Activated naive CD8-positive, alpha-beta T cell treated with anti-CD3 and anti-CD28 coated beads, Interleukin-2, amount 50 U/mL, for 24 hours (primary cell): ENCODE measurements at regions not wholly inside any gene's neighbourhood (a gene's known extent, or its start where the extent isn't known, plus 50 kb on each side); places are given as distances from the start of the nearest gene placed in this dataset.

Source experiments
- ATAC-seq: fragments of 150-1000 bp; cut with Tn5 transposase; one replicate; pipeline ENCODE4 v1.10.0; 2021
- DNase-seq: peaks from one replicate; pipeline ENCODE4 v3.0.0; 2021
- H3K27ac Mint-ChIP-seq: one replicate; pipeline ENCODE4 v1.8.0; 2021; ENCODE audit warnings: mild to moderate bottlenecking, mixed read lengths
- H3K27me3 Mint-ChIP-seq: one replicate; pipeline ENCODE4 v1.8.0; 2021; ENCODE audit warnings: mixed read lengths
- H3K36me3 Mint-ChIP-seq: one replicate; pipeline ENCODE4 v1.8.0; 2021; ENCODE audit warnings: low read depth, mixed read lengths
- H3K4me1 Mint-ChIP-seq: one replicate; pipeline ENCODE4 v1.8.0; 2021; ENCODE audit warnings: mixed read lengths
- H3K4me3 Mint-ChIP-seq: one replicate; pipeline ENCODE4 v1.8.0; 2021; ENCODE audit warnings: mild to moderate bottlenecking, moderate library complexity, mixed read lengths
- H3K9me3 Mint-ChIP-seq: one replicate; pipeline ENCODE4 v1.8.0; 2021; ENCODE audit warnings: mixed read lengths

DNA sequence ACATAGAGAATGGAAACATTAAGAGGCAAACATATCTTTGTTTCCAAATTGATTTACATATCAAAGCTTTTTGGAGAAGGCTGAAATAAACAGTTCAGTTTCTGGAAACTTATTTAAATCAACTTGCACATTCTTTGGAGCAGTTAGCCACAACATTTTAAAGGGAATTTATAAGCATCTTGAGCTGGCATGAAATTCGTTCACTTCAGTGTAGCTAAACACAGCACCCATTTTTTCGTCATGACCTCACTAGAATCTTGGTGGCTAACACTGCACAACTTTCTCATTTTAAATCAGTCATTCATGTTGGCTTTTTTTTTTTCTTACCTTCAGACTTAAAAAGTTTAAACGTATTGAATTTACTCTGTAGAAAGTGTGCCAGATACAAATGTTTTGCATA lies 1139.9 kb upstream of the FLRT2 start:
- no peaks in the 10 kb centered on the region for H3K4me1 Mint-ChIP-seq
- no peaks in the 10 kb centered on the region for H3K27me3 Mint-ChIP-seq
- peaks cover 19% of the 10 kb centered on the region for H3K9me3 Mint-ChIP-seq
- no peaks in the 10 kb centered on the region for H3K36me3 Mint-ChIP-seq
- ATAC-seq, result no peak
- DNase-seq, result no peak
- H3K27ac Mint-ChIP-seq, result no peak overlapping the region
- no peak overlapping the region for H3K4me3 Mint-ChIP-seq

DNA sequence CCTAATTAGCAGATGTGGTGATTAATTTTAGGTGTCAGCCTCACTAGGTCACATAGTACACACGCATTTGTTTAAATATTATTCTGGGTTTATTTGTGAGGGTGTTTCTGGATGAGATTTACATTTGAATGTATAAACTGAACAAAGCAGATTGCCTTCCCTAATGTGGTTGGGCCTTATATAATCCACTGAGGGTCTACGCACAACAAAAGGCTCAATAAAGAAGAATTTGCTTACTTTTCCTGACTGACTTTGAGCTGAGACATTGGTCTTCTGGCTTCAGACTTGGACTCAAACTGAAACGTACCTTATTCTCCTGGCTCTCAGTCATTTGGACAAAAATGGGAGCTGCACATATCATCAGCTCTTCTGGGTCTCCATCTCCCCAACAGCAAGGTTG lies 1132.3 kb upstream of the FLRT2 start:
- no peak overlapping the region for H3K4me3 Mint-ChIP-seq
- peaks cover 11% of the 10 kb centered on the region for H3K9me3 Mint-ChIP-seq
- no peak overlapping the region for H3K27ac Mint-ChIP-seq
- no peaks in the 10 kb centered on the region for H3K27me3 Mint-ChIP-seq
- no peaks in the 10 kb centered on the region for H3K4me1 Mint-ChIP-seq
- no peak for ATAC-seq
- no peak for DNase-seq
- no peaks in the 10 kb centered on the region for H3K36me3 Mint-ChIP-seq

DNA sequence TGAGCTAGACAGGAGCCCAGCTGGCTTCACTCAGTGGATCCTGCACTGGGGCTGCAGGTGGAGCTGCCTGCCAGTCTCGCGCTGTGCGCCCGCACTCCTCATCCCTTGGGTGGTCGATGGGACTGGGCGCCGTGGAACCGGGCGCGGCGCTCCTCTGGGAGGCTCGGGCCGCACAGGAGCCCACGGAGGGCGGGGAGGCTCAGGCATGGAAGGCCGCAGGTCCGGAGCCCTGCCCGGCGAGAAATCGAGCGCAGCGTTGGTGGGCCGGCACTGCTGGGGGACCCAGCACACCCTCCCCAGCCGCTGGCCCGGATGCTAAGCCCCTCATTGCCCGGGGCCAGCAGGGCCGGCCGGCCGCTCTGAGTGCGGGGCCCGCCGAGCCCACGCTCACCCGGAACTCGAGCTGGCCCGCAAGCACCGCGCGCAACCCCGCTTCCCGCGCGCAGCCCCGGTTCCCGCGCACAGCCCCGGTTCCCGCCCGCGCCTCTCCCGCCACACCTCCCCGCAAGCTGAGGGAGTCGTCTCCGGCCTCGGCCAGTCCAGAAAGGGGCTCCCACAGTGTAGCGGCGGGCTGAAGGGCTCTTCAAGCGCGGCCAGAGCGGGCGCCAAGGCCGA lies 1130.5 kb upstream of the FLRT2 start:
- Mint-ChIP-seq H3K27ac (no peak overlapping the region), H3K4me3 (no peak overlapping the region), H3K4me1 (no peaks in the 10 kb centered on the region), H3K36me3 (no peaks in the 10 kb centered on the region), H3K27me3 (no peaks in the 10 kb centered on the region), H3K9me3 (peaks cover 11% of the 10 kb centered on the region)
- ATAC-seq, result no peak
- DNase-seq, result no peak

DNA sequence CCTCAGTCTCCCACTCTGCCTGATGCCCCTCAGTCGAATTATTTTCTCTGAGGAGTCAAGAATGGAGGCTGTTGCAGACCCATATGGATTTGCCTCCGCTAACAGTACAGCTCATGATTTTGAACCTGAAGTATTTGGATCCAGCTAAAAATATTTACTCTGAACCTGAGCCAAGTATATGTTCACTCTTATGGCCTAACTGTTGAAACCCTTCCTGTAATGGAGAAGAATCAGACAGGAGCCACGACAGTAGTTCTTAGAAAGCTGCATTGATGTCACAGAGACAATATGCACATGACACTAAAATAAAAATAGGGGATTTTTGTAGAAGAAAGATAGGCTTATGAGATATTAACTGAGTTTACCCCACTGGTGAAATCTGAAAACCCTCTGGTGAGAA lies 1128.3 kb upstream of the FLRT2 start:
- Mint-ChIP-seq H3K27ac (no peak overlapping the region), H3K4me1 (no peaks in the 10 kb centered on the region), H3K4me3 (no peak overlapping the region), H3K36me3 (no peaks in the 10 kb centered on the region), H3K9me3 (peaks cover 3% of the 10 kb centered on the region), H3K27me3 (no peaks in the 10 kb centered on the region)
- no peak for ATAC-seq
- DNase-seq, result no peak

DNA sequence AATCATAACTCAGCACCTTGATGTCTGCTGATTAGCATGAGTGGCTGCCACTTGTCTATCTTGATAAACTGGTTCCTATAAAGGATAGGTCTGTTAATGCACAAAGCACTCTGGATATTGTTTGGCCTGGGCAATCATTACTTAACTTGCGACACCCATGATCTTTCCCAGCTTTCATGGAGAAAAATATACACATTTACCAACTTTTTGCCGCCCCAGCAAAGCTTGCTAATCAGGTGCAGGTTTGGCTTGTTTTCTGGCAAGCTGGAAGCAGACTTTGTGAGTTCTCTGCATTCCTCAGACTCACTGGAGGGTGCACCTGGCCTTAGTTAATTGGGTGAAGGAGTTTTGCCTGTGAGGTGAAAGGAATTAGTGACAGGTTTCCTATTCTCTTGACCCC lies 1126.4 kb upstream of the FLRT2 start:
- no peak overlapping the region for H3K4me3 Mint-ChIP-seq
- H3K36me3 Mint-ChIP-seq, result no peaks in the 10 kb centered on the region
- H3K4me1 Mint-ChIP-seq, result no peaks in the 10 kb centered on the region
- no peak for DNase-seq
- no peaks in the 10 kb centered on the region for H3K27me3 Mint-ChIP-seq
- H3K9me3 Mint-ChIP-seq, result peaks cover 3% of the 10 kb centered on the region
- ATAC-seq, result no peak
- H3K27ac Mint-ChIP-seq, result no peak overlapping the region

DNA sequence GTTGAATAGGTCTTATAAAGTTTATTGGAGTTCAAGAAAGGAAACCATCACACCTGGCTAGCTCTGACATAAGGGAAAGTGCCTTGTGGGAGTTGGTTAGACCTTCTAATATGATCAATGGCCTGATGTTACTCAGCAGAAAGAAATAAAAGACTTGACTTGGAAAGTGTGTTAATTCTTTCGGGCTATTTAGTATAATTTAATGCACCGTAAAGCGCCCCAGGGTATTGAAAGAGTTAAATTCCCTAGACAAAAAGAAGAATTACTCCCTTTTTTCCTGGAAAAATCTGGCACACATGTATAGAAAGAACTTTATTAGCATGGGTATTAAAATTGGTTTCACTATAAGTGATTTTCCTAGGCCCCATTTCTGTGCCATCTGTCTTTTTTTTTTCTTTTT lies 1125.7 kb upstream of the FLRT2 start:
- no peaks in the 10 kb centered on the region for H3K36me3 Mint-ChIP-seq
- no peaks in the 10 kb centered on the region for H3K4me1 Mint-ChIP-seq

DNA sequence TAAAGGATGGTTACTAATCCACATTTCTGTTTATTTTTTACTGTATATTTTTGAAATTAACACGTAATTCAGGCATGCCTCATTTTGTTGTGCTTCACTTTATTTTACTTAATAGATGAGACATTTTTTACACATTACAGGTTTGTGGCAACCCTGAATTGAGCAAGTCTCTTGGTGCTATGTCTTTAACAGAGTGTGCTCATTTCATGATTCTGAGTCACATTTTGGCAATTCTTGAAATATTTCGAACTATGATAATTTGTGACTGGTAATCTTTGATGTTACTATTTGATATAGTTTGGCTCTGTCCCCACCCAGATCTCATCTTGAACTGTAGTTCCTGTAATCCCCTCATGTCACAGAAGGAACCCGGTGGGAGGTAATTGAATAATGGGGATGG lies 1120.5 kb upstream of the FLRT2 start:
- no peak overlapping the region for H3K27ac Mint-ChIP-seq
- no peak for ATAC-seq
- peaks cover 25% of the 10 kb centered on the region for H3K9me3 Mint-ChIP-seq
- DNase-seq, result no peak
- H3K4me1 Mint-ChIP-seq, result no peaks in the 10 kb centered on the region
- H3K4me3 Mint-ChIP-seq, result no peak overlapping the region
- H3K27me3 Mint-ChIP-seq, result no peaks in the 10 kb centered on the region
- no peaks in the 10 kb centered on the region for H3K36me3 Mint-ChIP-seq

More for the DNA sequence above, 1125.7 kb upstream of the FLRT2 start:
- DNase-seq (no peak), ATAC-seq (no peak)
- Mint-ChIP-seq H3K27me3 (no peaks in the 10 kb centered on the region), H3K9me3 (peaks cover 3% of the 10 kb centered on the region), H3K4me3 (no peak overlapping the region), H3K27ac (no peak overlapping the region)

DNA sequence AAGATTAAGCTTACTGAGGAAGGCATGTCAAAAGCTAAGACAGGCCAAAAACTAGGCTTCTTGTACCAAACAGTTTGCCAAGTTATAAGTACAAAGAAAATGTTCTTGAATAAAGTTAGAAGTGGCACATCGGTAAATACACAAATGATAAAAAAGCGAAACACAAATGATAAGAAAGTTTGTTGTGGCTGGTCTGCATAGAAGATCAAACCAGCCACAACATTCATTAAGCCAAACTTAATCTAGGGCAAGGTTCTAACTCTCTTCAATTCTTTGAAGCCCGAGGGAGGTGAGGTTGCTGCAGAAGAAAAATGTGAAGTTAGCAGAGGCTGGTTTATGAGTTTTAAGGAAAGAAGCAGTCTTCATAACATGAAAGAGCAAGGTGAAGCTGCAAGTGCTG lies 1119.6 kb upstream of the FLRT2 start:
- Mint-ChIP-seq H3K9me3 (peaks cover 25% of the 10 kb centered on the region), H3K36me3 (no peaks in the 10 kb centered on the region), H3K4me3 (no peak overlapping the region), H3K4me1 (no peaks in the 10 kb centered on the region), H3K27ac (no peak overlapping the region), H3K27me3 (no peaks in the 10 kb centered on the region)
- no peak for DNase-seq
- ATAC-seq, result no peak

DNA sequence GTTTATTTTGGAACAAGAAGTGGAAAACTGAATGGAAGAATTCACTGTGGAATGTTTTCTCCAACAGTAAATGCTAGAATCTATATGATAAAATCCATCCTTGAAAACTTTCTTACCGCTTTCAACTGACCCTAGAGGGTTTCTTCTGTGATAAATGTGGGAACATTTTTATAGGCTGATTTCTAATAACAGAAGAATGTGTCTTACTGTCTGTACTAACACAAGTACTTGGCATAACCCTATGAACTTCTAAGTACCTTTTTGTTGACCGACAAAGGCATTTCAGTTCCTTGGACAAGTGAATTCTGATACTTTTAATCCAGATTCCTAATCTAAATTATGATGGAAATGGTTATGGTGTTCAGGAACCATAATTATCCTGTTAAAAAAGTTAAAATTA lies 1109.7 kb upstream of the FLRT2 start:
- Mint-ChIP-seq H3K36me3 (no peaks in the 10 kb centered on the region), H3K27ac (no peak overlapping the region), H3K27me3 (no peaks in the 10 kb centered on the region), H3K9me3 (peaks cover 18% of the 10 kb centered on the region), H3K4me3 (no peak overlapping the region), H3K4me1 (no peaks in the 10 kb centered on the region)
- DNase-seq (no peak), ATAC-seq (no peak)

DNA sequence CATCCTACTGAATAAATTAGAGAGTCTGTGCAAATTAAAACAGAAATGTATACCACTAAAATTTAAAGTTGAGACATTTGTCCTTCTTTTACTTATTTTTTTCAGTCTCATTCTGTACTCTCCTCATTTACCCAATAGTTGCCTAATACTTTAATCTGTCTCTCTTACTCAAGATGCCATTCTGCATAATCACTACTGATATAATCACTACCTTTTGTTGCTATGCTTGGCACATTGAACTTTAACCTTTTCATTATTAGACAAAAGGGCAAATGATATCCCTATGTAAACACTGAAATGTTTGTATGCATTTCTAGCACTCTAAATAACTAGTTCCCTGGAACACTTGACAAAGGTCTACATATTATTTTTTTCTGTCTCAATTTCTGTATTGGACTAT lies 1108.3 kb upstream of the FLRT2 start:
- ATAC-seq, result no peak
- H3K36me3 Mint-ChIP-seq, result no peaks in the 10 kb centered on the region

DNA sequence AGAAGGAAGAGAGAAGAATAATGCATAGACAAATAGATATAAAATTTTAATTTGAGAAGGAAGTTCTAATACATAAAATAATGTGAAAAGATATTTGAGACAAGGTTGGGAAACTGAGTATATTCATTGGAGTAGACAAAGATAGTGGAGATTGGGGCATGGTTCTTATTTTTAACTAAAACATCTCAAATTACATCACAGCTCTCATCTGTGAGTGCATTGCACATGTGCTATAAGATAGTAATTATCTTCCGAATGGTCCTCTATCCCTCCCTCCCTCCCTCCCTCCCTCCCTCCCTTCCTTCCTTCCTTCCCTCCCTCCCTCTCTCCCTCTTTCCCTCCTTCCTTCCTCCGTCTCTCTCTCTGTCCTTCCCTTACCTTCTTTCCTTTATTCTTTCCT lies 1104.0 kb upstream of the FLRT2 start:
- ATAC-seq (no peak), DNase-seq (no peak)
- H3K4me3 Mint-ChIP-seq, result no peak overlapping the region
- H3K27ac Mint-ChIP-seq, result no peak overlapping the region
- H3K9me3 Mint-ChIP-seq, result no peaks in the 10 kb centered on the region
- H3K4me1 Mint-ChIP-seq, result no peaks in the 10 kb centered on the region
- H3K36me3 Mint-ChIP-seq, result no peaks in the 10 kb centered on the region
- H3K27me3 Mint-ChIP-seq, result no peaks in the 10 kb centered on the region

More for the DNA sequence above, 1108.3 kb upstream of the FLRT2 start:
- H3K4me1 Mint-ChIP-seq, result no peaks in the 10 kb centered on the region
- H3K9me3 Mint-ChIP-seq, result peaks cover 14% of the 10 kb centered on the region
- H3K4me3 Mint-ChIP-seq, result no peak overlapping the region
- no peaks in the 10 kb centered on the region for H3K27me3 Mint-ChIP-seq
- H3K27ac Mint-ChIP-seq, result no peak overlapping the region
- DNase-seq, result no peak

DNA sequence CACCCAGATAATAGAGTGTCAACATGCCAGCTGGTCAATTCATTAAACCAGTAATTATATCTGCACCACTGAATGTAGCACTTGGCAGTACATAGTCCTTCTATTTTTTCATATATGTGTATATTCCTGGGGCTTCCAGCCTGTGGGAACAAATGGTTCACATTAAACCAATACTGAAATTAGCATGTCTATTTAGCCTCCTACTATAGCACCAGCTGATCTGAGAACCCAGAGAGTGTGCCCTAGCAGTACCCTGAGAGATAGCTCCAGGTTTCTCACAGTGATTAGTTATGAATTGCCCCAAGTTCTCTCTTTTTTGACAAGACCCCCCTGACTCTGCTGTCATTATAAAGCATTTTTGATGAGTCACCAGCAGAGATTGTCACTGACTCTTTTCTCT lies 1097.3 kb upstream of the FLRT2 start:
- Mint-ChIP-seq H3K9me3 (peaks cover 4% of the 10 kb centered on the region), H3K4me1 (no peaks in the 10 kb centered on the region), H3K27ac (no peak overlapping the region), H3K36me3 (no peaks in the 10 kb centered on the region), H3K4me3 (no peak overlapping the region), H3K27me3 (no peaks in the 10 kb centered on the region)
- ATAC-seq (no peak), DNase-seq (no peak)

DNA sequence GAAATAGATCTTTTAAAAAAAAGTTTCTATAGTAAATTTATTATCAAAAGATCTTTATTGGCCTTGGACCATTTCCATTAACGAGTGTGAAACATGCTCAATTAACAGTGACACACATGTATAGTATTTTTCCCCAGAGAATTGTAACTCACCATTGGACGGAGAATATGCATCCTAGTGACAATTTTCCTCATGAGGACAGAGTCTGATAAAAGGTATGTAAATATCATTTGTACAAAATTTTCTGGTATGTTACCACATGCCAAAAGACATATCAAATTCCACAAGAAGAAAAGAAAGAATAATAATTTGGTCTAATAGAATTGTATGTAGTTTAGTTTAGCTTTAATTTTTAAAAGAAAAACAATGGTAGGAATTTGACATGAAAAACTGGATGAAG lies 1096.0 kb upstream of the FLRT2 start:
- no peak overlapping the region for H3K4me3 Mint-ChIP-seq
- DNase-seq (no peak), ATAC-seq (no peak)
- no peaks in the 10 kb centered on the region for H3K4me1 Mint-ChIP-seq
- H3K36me3 Mint-ChIP-seq, result no peaks in the 10 kb centered on the region
- peaks cover 4% of the 10 kb centered on the region for H3K9me3 Mint-ChIP-seq
- H3K27me3 Mint-ChIP-seq, result no peaks in the 10 kb centered on the region
- H3K27ac Mint-ChIP-seq, result no peak overlapping the region

DNA sequence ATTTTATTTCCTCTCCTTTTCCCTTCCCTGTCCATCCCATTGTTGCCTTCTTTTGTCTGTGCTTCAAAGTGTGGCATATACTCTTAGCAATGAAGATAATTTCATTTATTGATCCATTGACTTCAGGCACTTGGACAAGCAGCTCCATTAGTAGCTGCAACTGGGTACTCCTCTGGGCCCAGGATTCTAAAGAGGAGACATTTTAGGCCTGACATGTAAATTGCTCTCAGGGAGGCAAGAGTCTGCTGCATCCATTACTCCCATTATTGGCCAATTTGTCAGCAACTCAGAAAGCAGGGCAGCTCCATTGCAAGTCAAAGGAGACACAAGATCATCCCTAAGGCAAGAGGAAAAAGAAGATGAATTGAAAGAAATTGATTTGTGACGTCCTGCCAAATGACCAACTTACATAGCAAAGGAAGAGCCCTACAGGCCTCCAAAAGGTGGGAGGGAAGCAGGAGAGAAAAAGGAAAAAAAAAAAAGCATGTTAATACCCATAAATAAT lies 1094.1 kb upstream of the FLRT2 start:
- no peaks in the 10 kb centered on the region for H3K36me3 Mint-ChIP-seq
- peaks cover 4% of the 10 kb centered on the region for H3K9me3 Mint-ChIP-seq
- no peak for ATAC-seq
- no peaks in the 10 kb centered on the region for H3K4me1 Mint-ChIP-seq
- no peaks in the 10 kb centered on the region for H3K27me3 Mint-ChIP-seq
- no peak overlapping the region for H3K27ac Mint-ChIP-seq
- H3K4me3 Mint-ChIP-seq, result no peak overlapping the region
- DNase-seq, result no peak

DNA sequence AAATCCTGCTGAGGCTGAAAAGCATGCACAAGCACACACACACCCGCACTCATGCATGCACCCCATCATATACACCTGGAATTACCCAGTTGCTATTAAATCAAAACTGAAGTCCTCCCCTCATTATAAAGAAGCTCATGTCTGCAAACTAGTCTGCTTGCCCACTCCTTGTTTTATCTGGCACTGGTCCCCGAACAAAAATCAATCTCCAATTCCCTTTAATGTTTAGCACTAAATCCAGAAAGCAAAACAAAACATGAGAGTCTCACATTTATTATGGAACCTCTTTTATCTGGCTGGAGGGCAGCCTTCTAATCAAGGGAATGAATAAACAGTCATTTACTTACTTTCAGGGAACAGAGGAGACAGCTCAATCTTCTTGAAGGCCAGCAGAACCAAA lies 1093.4 kb upstream of the FLRT2 start:
- peaks cover 4% of the 10 kb centered on the region for H3K9me3 Mint-ChIP-seq
- H3K27ac Mint-ChIP-seq, result no peak overlapping the region
- DNase-seq (no peak), ATAC-seq (no peak)
- H3K27me3 Mint-ChIP-seq, result no peaks in the 10 kb centered on the region
- H3K36me3 Mint-ChIP-seq, result no peaks in the 10 kb centered on the region
- no peaks in the 10 kb centered on the region for H3K4me1 Mint-ChIP-seq
- H3K4me3 Mint-ChIP-seq, result no peak overlapping the region

DNA sequence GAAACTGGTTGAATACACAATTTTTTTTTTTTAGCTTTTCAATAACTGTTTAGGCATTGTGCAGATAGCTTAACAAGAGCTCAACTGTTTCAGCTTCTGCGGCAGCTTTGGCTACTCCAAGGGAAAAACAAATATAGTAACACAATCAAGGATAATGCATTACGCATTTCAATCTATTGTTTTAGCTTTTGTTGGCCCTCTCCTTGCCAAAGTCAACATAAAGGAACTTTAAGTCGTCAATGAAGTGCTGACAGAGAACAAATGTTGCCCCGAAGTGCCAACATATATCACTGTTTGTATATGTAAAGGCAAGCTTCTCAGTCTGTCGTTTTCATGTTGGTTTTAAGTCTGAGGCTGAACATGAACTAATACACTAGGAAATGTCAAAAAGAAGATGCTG lies 1087.4 kb upstream of the FLRT2 start:
- Mint-ChIP-seq H3K27ac (no peak overlapping the region), H3K9me3 (peaks cover 6% of the 10 kb centered on the region), H3K4me1 (no peaks in the 10 kb centered on the region), H3K27me3 (no peaks in the 10 kb centered on the region), H3K36me3 (no peaks in the 10 kb centered on the region), H3K4me3 (no peak overlapping the region)
- no peak for ATAC-seq
- DNase-seq, result no peak
